OCI-LY7 (cell line): ENCODE measurements at regions not wholly inside any gene's neighbourhood (a gene's known extent, or its start where the extent isn't known, plus 50 kb on each side); places are given as distances from the start of the nearest gene placed in this dataset.

Experiments used
- EZH2phosphoT487 ChIP-seq: fragments of 200-600 bp; sonication (generic); IDR thresholded peaks from 2 replicates; pipeline ENCODE4 v1.6.1; 2018; ENCODE audit warnings: low read depth, borderline replicate concordance, mild to moderate bottlenecking, mixed run types, antibody characterized with exemption, low read length, moderate library complexity, mixed read lengths
- TF ChIP-seq, protein P1 (sequence below): fragments of 200-600 bp; sonication (generic); conservative IDR thresholded peaks from 2 replicates; pipeline ENCODE4 v1.5.1; 2014; ENCODE audit warnings: mild to moderate bottlenecking, antibody characterized with exemption, low read length, moderate library complexity, mixed read lengths

DNA sequence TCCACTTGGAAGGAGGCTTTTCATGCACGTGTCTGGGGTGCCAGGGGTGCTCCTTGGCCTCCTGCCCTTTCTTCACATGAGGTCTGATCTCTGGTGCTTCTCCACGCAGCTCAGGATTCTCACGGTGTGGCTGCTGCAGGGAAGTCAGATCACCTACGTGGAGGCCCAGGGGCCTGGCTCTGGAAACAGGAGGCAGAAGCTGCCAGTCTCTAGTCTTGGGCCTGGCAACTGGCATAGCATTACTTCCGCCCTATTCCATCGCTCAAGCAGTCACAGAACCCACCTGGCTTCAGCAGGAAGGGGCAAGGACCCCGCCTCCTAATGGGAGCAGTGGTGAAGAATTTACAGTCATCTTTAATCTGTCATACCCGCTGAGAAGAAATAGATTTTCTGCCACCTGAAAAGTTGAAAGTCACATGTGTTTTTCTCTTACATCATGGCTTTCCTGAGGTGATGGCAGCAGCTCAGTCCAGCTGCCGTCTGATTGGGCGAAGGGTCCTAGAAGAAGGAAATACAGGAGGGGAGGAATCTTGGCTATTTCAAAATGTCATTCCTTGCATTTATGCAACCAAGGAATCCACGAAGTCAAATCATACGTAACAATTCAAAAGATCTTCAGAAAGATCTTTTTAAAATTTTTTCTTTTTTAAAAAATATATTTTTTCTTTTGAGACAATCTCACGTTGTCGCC lies 50.1 kb upstream of the DKK3 start:
- TF ChIP-seq, protein P1, sequence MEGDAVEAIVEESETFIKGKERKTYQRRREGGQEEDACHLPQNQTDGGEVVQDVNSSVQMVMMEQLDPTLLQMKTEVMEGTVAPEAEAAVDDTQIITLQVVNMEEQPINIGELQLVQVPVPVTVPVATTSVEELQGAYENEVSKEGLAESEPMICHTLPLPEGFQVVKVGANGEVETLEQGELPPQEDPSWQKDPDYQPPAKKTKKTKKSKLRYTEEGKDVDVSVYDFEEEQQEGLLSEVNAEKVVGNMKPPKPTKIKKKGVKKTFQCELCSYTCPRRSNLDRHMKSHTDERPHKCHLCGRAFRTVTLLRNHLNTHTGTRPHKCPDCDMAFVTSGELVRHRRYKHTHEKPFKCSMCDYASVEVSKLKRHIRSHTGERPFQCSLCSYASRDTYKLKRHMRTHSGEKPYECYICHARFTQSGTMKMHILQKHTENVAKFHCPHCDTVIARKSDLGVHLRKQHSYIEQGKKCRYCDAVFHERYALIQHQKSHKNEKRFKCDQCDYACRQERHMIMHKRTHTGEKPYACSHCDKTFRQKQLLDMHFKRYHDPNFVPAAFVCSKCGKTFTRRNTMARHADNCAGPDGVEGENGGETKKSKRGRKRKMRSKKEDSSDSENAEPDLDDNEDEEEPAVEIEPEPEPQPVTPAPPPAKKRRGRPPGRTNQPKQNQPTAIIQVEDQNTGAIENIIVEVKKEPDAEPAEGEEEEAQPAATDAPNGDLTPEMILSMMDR = no peak
- no peak for TF ChIP-seq EZH2phosphoT487
